GM12892 (cell line): ENCODE measurements at regions not wholly inside any gene's neighbourhood (a gene's known extent, or its start where the extent isn't known, plus 50 kb on each side); places are given as distances from the start of the nearest gene placed in this dataset.

Experiments
- POLR2A ChIP-seq: IDR thresholded peaks from 2 replicates; pipeline ENCODE4 v1.6.1; 2011; ENCODE audit warnings: low read depth, low read length, control low read depth
- TAF1 ChIP-seq: IDR thresholded peaks from 2 replicates; pipeline ENCODE4 v1.6.1; 2011; ENCODE audit warnings: low read depth, mild to moderate bottlenecking, control low read depth, low read length, borderline replicate concordance

DNA sequence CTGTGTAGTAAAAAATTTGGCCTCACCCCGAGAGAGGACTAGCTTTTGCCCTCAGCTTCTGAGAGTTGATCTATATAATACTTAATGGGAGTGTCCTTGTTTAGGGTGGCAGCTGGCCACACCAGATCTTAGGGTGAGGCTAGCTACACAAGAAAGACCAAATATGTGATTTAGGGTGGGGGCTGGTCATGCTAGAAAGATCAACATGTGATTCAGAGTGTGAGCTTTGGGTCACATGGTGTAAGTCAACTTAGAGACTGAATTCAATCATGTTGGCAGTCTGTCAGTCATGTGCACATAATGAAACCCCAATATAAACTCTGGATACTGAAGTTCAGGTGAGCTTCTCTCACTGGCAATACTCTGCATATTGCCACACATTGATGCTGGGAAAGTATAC, 120.7 kb upstream of the DAZL start:
- no peak for TF ChIP-seq POLR2A
- TF ChIP-seq TAF1: no peak
